ENCODE measurements at regions not wholly inside any gene's neighbourhood (a gene's known extent, or its start where the extent isn't known, plus 50 kb on each side); places are given as distances from the start of the nearest gene placed in this dataset.
A peak's percentile ranks its signal among the peaks of the same experiment; 100 is the strongest.

- DNase-seq, result no peak
Measured at GRCh38 chr5:3654515-3654914, 58.9 kb downstream of the IRX1 start.

GRCh38 chr5:3656803-3657202 lies 61.2 kb downstream of the IRX1 start:
- DNase-seq, result no peak

GRCh38 chr5:3657364-3658022 lies 61.9 kb downstream of the IRX1 start:
- no peak for DNase-seq

DNA sequence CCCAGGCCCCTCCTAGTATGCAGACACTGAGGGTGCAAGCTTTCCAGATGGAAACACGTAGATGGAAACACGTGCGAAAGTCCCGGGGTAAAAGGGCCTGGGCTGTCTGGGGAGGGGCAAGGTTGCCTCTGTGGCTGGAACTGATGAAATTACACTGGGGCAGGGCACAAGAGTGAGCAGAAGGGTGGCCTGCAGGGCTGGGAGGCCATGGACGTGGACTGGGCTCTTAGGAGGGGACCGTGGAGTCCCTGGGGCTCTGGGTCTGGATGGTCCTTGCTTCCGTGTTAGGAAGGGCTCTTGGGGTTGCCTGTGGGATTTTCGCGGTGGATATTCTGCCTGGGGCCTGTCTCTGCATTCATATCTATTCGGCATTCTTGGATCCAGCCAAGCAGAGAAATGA lies 63.3 kb downstream of the IRX1 start:
- no peak for DNase-seq

DNA sequence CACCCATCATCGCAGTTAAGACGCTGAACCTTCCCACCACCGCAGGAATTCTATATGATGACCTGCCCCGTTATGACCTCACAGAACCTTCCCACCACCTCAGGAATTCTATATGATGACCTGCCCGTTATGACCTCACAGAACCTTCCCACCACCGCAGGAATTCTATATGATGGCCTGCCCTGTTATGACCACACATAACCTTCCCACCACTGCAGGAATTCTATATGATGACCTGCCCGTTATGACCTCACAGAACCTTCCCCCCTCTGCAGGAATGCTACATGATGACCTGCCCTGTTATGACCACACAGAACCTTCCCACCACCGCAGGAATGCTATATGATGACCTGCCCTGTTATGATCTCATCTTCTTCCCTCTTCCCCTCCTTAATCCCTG lies 64.3 kb downstream of the IRX1 start:
- peak; percentile 40 for DNase-seq

- no peak for DNase-seq
Measured at GRCh38 chr5:3660630-3661029, 65.0 kb downstream of the IRX1 start.

GRCh38 chr5:3661755-3662296 lies 66.2 kb downstream of the IRX1 start:
- DNase-seq, result no peak

- no peak for DNase-seq
Measured at GRCh38 chr5:3662344-3662743, 66.7 kb downstream of the IRX1 start.

DNA sequence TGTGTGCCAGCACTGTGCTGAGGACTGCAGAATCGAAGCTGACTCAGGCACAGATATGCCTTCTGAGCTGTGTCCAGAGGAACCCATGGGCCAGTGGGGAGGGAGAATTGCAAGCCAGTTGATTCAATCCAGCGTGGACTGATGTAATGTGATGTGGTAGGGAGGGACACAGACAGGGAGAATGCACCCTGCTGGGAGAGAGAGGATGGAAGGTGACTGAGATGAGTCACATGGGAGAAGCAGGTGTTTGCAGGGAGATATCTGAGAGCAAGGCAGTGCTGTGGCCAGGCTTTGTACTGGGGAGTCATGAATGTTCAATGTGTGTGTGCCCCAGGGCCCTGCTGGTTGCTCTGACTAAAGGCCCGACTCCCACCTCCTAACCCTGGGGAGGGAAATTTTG lies 75.7 kb downstream of the IRX1 start:
- DNase-seq, result no peak

GRCh38 chr5:3678801-3679200 lies 83.2 kb downstream of the IRX1 start:
- no peak for DNase-seq

- no peak for DNase-seq
Measured at GRCh38 chr5:3680821-3681220, 85.2 kb downstream of the IRX1 start.

GRCh38 chr5:3684118-3684517 lies 88.5 kb downstream of the IRX1 start:
- DNase-seq, result no peak

DNA sequence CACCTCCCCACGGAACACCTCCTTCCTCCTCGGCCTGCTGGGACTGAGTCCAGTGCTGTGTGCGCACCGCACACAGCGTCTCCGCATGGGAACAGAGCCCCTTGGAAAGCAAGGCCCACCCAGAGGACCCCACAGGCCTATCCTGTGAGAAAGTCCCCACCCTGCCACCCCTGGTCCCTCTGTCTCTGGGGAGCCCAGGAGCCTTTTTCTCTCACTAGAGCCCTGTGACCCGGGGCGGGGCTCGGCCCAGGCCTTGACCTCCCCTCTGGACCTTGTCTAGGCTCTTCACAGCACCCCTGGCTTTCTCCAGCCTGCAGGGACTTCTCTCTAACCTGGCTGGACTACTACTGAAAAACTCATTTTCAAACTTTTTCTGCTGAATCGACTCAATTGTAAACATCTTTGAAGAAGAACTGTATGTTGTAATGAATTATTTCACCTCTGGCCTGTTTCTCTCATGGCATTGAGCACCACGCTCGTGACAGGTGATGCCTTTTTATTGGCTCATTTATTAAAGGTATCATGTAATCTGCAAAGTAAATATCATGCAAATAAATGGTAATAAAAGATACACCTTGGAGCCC lies 89.2 kb downstream of the IRX1 start:
- no peak for DNase-seq

DNA sequence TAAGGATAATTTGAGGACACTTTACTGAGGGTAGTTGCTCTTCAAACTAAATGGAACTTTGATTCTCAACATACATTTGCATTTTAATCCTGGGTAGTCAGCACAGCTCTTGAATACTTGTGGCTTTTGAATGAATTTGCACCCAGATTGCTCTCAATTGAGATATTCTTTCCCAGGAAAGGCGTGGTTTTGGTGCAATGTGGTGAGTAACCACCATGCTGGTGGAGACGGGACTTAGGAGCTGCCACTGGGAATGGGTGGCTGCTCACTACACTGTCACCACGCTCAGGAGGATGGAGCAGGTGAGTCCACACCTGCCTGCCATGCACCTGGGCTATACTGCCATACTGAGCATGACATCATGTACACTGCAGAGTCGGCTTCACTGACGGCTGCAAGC lies 99.2 kb downstream of the IRX1 start:
- peak; percentile 79 for DNase-seq

GRCh38 chr5:3695818-3696217 lies 100.2 kb downstream of the IRX1 start:
- DNase-seq, result no peak

- DNase-seq, result no peak
Measured at GRCh38 chr5:3698412-3698811, 102.8 kb downstream of the IRX1 start.

DNA sequence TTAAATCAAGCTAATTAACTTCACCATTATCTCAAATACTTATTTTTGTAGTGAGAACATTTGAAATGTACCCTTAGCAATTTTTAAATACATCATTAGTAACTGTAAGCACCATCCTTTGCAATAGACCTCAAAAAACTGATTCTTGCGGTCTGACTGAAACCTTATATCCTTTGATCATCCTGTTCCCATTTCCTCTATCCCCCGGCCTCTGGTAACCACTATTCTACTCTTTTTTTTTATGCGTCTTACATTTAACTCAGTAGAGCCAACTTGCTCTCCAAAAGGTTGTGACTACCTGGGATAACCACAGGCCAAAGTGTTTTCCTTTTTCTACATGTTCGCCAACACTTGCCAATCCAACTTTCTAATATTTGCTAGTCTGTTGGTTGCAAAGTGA lies 106.1 kb downstream of the IRX1 start:
- no peak for DNase-seq

DNA sequence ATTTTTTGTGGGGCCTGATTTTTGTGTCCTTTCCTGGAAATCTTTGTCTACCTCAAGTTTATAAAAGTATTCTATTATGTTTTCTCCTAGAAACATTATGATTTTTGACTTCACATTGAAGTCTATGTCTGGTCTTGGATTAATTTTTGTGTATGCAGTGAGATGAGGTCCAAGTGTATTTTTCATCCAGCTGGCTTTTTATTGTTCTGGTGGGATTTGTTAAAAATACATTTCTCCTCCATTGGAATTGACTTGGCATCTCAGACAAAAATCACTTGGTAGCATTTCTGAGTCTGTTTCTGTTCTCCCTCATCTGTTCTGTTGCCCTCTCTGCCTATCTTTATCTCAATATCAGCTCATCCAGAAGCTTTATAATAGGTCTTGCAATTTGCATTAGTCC lies 109.0 kb downstream of the IRX1 start:
- no peak for DNase-seq

DNA sequence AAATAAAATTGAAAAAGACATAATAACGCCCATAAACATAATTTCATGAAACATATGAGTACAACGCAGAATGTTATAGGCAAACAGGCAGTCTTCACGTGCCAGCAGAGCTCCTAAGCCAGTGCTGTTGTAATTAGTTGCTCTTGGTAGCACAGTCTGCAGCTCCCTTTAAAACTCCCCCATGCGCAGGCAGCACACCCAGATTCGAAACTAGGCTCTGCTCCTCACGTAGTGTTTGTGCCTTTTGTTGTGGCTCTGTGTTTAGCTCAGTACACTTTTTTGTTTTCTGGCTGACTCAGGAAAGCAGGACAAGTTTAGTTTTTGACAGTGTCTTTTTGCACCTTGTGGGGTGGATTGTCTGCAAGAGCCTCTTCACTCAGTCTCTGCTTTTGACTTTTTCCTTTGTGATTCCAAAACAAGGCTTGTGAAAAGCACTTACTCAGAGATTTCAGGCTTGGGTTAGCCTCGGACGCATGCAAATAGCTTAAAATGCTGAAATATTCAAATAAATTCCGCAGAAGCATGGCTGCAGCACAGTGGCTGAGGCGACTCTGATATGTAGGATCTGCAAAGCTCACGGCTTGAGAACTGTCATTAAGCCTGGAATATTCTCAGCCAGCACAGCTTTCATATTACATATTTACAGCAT lies 113.6 kb downstream of the IRX1 start:
- no peak for DNase-seq

- no peak for DNase-seq
Measured at GRCh38 chr5:3709717-3710348, 114.2 kb downstream of the IRX1 start.

GRCh38 chr5:3715062-3715461 lies 119.4 kb downstream of the IRX1 start:
- no peak for DNase-seq

DNA sequence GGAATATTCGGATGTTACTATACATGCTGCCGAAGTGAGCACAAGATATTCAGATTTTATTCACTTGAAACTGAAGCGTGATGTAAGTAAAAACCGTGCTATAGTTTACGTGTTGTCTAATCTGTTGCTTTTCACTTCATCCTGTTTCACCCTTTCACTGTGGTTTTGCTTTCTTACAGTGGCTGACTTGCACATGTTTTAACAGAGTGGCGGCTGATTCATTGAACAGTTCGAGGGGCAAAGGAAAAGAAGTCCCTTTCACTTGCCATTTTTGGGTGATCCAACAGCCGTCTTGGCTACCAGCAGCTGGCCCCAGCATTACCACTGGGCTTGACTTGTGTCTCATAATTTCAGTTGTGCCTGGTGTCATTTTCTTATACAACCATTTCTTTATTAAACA lies 134.0 kb downstream of the IRX1 start:
- DNase-seq, result no peak

- DNase-seq, result no peak
Measured at GRCh38 chr5:3734632-3735031, 139.0 kb downstream of the IRX1 start.

DNA sequence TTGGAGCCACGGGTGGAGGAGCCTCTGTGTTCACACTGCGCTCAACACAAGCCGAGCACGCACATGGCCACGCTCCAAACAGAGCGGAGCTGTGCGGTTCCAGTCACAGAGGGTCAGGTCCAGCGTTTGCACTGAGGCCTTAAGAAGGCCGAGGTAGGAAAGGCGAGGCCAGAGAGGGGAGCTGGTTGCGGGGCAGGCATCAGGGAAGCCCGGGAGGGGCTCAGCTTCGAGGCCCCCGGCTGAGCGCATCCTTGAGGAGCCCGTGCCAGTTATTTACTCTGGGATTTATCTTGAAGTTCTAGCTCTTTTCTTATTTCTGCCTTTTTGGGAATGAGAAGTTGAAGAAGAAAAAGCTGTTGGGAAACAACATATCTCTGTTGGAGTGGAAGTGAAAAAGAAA lies 140.8 kb downstream of the IRX1 start:
- no peak for DNase-seq

All from fibroblast of upper back skin (primary cell).